ENCODE measurements at regions not wholly inside any gene's neighbourhood (a gene's known extent, or its start where the extent isn't known, plus 50 kb on each side); places are given as distances from the start of the nearest gene placed in this dataset.

DNA sequence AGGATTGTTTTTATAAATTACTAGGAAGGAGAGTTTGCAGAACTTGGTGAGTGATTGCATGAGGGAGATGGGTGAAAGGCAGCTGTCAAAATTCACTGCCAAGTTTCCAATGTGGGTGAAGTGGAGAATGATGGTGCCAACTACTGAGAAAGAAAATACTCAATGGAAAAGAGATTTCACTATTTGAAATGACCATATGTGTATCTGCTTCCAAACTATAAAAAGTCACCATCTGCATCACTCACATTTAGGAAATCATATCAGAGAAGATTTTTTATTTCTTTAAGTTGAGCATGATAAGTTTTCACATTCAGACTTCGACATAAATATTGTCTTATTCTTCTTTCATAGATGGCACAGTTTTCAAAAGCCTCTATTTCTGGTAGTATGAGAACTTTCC, 570.0 kb upstream of the DSEL start:
- H3K4me1 Mint-ChIP-seq = no peaks in the 10 kb centered on the region
- H3K4me3 Mint-ChIP-seq = no peak overlapping the region
- no peak overlapping the region for H3K27ac Mint-ChIP-seq
- H3K27me3 Mint-ChIP-seq = no peaks in the 10 kb centered on the region
- H3K9me3 Mint-ChIP-seq = no peaks in the 10 kb centered on the region
- ChIA-PET CTCF (no interaction called here), POLR2A (no interaction called here)
- DNase-seq = no peak
- no peaks in the 10 kb centered on the region for H3K36me3 Mint-ChIP-seq (ENCODE audit: low read depth)

DNA sequence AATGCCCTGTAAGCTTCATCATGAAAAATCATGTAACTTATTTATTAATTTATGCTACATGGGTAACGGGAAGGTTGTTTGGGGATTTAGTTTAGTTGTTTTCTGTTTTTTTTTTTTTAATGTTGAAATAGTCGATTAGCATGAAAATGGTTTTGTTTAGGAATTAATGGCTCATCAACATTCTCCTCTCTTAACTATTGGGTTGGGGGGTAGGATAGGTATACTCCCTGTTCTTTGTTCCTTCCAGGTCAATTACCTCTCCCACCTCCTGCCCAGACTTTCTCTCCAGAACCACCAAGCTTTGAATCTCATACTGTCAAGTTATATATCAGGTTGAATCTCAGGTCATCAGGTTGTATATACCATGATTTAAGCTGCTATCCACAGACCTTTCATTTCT, 568.7 kb upstream of the DSEL start:
- H3K27ac Mint-ChIP-seq = no peak overlapping the region
- H3K4me1 Mint-ChIP-seq = no peaks in the 10 kb centered on the region
- H3K9me3 Mint-ChIP-seq = no peaks in the 10 kb centered on the region
- DNase-seq = no peak
- H3K36me3 Mint-ChIP-seq (ENCODE audit: low read depth) = no peaks in the 10 kb centered on the region
- ChIA-PET CTCF (no interaction called here), POLR2A (no interaction called here)
- no peak overlapping the region for H3K4me3 Mint-ChIP-seq
- H3K27me3 Mint-ChIP-seq = no peaks in the 10 kb centered on the region

DNA sequence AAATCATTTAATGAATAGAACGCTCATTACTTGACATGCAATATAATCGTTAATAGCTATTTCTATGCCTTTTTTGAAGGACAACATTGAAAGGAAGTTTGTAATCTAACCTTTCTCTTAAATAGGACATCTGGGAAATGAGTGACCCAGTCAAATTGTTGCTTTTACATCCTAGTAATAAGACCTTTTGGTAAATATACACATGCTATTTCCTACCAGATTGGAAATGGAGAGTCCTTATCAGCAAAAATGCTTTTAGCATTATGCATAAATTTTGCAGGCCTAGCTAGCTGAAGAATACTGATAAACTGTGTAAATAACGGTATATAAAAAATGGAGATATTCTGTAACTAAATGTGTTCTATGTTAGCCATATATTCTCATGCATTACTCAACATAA, 567.3 kb upstream of the DSEL start:
- no peaks in the 10 kb centered on the region for H3K36me3 Mint-ChIP-seq (ENCODE audit: low read depth)

DNA sequence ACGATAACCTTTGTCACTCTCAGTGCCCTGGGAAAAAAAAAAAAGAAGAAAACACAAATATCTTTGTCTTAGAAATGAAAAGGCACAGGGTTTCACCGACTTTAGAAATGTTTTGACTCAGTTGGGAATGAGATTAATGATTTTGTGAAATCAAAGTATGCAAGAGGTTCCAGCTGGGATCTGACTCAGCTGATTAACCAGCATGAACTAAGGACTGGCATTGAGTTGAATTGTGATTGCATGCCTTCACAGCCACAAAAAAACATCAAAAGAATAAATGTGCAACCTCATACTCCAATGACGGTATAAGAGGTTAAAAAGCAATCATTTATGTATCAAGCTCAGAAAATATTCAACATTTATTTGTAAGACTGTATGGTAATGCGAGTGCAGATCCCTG, 566.6 kb upstream of the DSEL start:
- Mint-ChIP-seq H3K36me3 (ENCODE audit: low read depth) (no peaks in the 10 kb centered on the region), H3K27ac (no peak overlapping the region), H3K4me1 (no peaks in the 10 kb centered on the region), H3K27me3 (no peaks in the 10 kb centered on the region), H3K4me3 (no peak overlapping the region), H3K9me3 (no peaks in the 10 kb centered on the region)
- ChIA-PET POLR2A (no interaction called here), CTCF (no interaction called here)
- DNase-seq = no peak

More for the DNA sequence above, 567.3 kb upstream of the DSEL start:
- Mint-ChIP-seq H3K4me1 (no peaks in the 10 kb centered on the region), H3K9me3 (no peaks in the 10 kb centered on the region), H3K4me3 (no peak overlapping the region), H3K27ac (no peak overlapping the region), H3K27me3 (no peaks in the 10 kb centered on the region)
- POLR2A ChIA-PET = no interaction called here
- CTCF ChIA-PET = no interaction called here
- DNase-seq = no peak

DNA sequence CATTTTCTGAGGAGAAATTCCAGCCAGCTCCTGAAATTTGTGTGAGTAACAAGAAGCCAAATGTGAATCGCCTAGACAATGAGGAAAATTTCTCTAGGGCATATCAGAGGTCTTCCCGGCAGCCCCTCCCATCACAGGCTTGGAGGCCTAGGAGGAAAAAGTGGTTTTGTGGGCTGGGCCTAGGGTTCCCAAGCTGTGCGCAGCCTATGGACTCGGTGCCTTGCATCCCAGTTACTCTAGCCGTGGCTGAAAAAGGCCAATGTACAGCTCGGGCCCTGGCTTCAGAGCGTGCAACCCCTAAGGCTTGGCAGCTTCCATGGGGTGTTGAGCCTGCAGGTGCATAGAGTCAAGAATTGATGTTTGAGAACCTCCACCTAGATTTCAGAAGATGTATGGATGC, 556.2 kb upstream of the DSEL start:
- Mint-ChIP-seq H3K9me3 (no peaks in the 10 kb centered on the region), H3K27ac (no peak overlapping the region), H3K36me3 (ENCODE audit: low read depth) (no peaks in the 10 kb centered on the region), H3K4me3 (no peak overlapping the region), H3K27me3 (no peaks in the 10 kb centered on the region), H3K4me1 (no peaks in the 10 kb centered on the region)
- DNase-seq = no peak
- ChIA-PET POLR2A (no interaction called here), CTCF (no interaction called here)

DNA sequence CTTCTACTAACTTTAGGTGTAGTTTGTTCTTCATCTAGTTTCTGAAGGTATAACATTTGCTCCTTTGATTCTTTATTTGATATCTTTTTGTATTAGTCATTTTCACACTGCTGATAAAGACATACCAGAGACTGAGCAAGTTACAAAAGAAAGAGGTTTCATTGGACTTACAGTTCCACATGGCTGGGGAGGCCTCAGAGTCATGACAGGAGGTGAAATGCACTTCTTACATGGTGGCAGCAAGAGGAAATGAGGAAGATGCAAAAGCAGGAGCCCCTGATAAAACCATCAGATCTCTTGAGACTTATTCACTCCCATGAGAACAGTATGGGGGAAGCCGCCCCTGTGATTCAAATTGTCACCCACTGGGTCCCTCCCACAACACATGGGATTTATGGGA, 544.4 kb upstream of the DSEL start:
- Mint-ChIP-seq H3K27ac (no peak overlapping the region), H3K4me3 (no peak overlapping the region), H3K36me3 (ENCODE audit: low read depth) (no peaks in the 10 kb centered on the region), H3K9me3 (no peaks in the 10 kb centered on the region), H3K4me1 (no peaks in the 10 kb centered on the region), H3K27me3 (no peaks in the 10 kb centered on the region)
- CTCF ChIA-PET = no interaction called here
- POLR2A ChIA-PET = no interaction called here
- no peak for DNase-seq

DNA sequence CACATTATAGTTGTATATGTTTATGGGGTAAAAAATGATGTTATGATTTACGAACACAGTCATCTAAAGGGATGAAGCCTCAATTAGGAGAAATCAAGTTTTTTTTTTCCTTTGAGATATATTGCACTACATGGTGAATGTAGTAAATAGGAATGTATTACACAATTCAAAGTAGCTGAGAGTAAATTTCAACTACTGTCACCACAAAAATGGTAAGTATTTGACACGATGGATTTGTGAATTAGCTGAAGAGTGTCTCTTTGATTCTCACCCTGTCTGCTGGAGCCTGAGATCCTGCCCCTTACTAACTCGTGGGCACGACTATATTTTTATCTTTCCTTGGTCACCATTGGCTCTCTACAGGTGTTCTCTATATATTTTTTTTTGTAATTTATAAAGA, 540.4 kb upstream of the DSEL start:
- ChIA-PET POLR2A (no interaction called here), CTCF (no interaction called here)
- no peak overlapping the region for H3K27ac Mint-ChIP-seq
- H3K4me1 Mint-ChIP-seq = no peaks in the 10 kb centered on the region
- H3K9me3 Mint-ChIP-seq = no peaks in the 10 kb centered on the region
- DNase-seq = no peak
- no peaks in the 10 kb centered on the region for H3K27me3 Mint-ChIP-seq
- no peaks in the 10 kb centered on the region for H3K36me3 Mint-ChIP-seq (ENCODE audit: low read depth)
- H3K4me3 Mint-ChIP-seq = no peak overlapping the region

DNA sequence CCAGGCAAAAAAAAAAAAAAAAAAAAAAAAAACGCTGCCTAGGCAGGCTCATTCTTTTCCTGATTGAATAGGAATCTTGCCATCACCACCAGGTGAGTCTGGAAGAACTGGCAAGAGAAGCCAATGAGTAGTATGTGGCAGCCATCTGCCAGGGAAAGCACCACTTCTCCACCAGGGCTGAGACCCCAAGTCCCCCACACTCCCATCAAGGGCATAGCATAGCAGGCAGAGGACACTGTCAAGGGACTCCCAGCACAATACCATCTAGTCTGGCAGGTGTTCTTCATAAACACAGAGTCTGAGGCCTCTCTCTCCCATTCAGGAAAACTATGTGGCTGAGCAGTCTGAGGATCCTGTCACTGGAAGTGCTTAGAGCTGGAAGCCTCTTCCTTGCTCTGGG, 538.1 kb upstream of the DSEL start:
- no peak overlapping the region for H3K27ac Mint-ChIP-seq
- CTCF ChIA-PET = no interaction called here
- POLR2A ChIA-PET = no interaction called here

DNA sequence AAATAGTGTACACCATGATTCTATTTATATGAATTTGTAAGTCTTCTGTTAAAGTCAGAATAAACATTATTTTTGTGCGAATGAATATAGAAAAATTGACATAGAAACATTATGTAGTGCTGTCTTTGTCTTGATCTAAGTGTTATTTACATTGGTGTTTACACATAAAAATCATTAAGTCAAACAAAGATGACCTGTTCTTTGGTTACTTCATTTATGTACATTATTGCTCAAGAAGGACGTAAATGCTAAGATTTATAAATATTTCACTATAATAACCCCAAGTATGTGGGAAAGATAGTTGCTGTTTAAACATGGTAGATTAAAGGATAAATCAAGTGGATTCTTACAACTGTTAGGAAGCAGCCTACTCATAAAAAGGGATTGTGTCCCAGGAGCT, 536.8 kb upstream of the DSEL start:
- no peaks in the 10 kb centered on the region for H3K4me1 Mint-ChIP-seq
- CTCF ChIA-PET = no interaction called here
- POLR2A ChIA-PET = no interaction called here
- H3K27me3 Mint-ChIP-seq = no peaks in the 10 kb centered on the region
- no peaks in the 10 kb centered on the region for H3K9me3 Mint-ChIP-seq
- H3K27ac Mint-ChIP-seq = no peak overlapping the region
- H3K4me3 Mint-ChIP-seq = no peak overlapping the region
- no peaks in the 10 kb centered on the region for H3K36me3 Mint-ChIP-seq (ENCODE audit: low read depth)
- no peak for DNase-seq

More for the DNA sequence above, 538.1 kb upstream of the DSEL start:
- Mint-ChIP-seq H3K36me3 (ENCODE audit: low read depth) (no peaks in the 10 kb centered on the region), H3K9me3 (no peaks in the 10 kb centered on the region), H3K4me3 (no peak overlapping the region), H3K4me1 (no peaks in the 10 kb centered on the region), H3K27me3 (no peaks in the 10 kb centered on the region)
- no peak for DNase-seq

DNA sequence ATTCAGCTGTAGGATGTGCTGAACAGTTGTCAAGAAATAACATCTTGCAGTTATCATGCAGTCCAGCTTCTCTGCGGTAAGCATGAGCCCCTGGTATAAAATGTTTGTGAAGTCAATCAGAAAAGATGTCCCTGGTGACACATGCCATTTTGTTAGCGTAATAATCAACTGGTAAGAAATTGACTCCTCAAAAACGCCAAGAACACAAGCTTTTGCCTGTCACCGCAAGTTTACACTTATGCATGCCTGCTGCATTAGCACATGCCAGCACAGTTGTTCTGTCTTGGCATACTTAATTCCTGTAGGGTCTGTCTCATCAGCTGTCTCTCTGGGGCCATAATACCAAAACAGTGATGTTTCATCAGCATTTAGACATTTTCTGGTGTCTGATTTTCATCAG, 524.8 kb upstream of the DSEL start:
- no peaks in the 10 kb centered on the region for H3K4me1 Mint-ChIP-seq
- H3K27ac Mint-ChIP-seq = no peak overlapping the region
- no peaks in the 10 kb centered on the region for H3K36me3 Mint-ChIP-seq (ENCODE audit: low read depth)
- ChIA-PET CTCF (no interaction called here), POLR2A (no interaction called here)
- no peaks in the 10 kb centered on the region for H3K27me3 Mint-ChIP-seq
- no peak overlapping the region for H3K4me3 Mint-ChIP-seq
- H3K9me3 Mint-ChIP-seq = no peaks in the 10 kb centered on the region
- no peak for DNase-seq

DNA sequence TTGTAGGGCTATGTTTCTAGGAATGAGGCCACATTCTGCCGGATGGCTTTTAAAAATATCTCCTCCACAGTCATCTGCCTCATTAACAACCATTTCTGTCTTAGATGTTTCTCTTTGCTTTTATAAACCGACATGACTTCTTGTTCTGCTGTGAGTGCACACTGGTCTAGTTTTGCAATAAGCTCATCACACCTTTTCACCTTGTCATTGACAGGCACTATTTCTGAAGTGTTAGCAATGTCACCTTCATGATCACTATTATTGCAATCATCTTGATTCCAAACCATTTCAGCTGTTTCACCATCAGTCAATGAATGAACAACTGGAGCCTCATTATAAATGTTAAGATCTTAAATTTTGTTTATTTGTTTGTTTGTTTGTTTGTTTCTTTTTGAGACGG, 523.7 kb upstream of the DSEL start:
- H3K4me1 Mint-ChIP-seq = no peaks in the 10 kb centered on the region
- H3K27me3 Mint-ChIP-seq = no peaks in the 10 kb centered on the region
- no peak overlapping the region for H3K4me3 Mint-ChIP-seq
- H3K9me3 Mint-ChIP-seq = no peaks in the 10 kb centered on the region
- DNase-seq = no peak
- no peak overlapping the region for H3K27ac Mint-ChIP-seq
- H3K36me3 Mint-ChIP-seq (ENCODE audit: low read depth) = no peaks in the 10 kb centered on the region
- POLR2A ChIA-PET = no interaction called here
- CTCF ChIA-PET = no interaction called here

DNA sequence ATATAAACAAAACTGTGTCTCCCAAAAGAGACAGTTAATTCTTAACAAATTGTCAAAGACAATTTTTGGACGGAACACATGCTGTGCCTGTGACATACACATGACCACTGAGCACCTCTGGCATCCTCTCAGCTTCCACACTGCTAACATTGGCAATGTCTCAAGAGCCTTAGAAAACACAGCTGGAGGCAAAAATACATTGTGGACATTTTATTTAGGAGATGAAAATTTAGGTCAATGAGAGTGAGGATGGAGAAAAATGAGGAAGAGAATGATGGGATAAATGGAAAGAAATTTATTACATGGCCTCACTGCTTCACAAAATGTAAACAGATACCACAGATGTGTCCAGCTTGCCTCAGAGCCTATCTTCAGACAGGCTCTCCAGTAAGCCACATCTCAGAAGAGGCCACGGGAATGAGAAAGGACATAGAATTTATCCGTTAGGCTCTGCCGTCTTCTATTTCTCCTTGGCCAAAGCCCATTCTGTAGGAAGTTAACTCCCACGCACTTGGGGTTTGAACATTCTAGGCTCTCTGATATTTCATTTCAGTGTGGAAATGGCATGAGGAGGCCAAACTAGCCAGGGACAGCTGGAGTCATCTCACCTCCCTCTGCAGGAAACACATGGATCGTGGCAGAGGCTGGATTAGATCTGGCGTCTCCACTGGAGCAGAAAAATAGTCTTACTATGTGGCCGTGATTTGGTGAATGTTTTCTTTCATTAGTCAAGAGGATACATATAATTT, 519.4 kb upstream of the DSEL start:
- CTCF ChIA-PET = no interaction called here

DNA sequence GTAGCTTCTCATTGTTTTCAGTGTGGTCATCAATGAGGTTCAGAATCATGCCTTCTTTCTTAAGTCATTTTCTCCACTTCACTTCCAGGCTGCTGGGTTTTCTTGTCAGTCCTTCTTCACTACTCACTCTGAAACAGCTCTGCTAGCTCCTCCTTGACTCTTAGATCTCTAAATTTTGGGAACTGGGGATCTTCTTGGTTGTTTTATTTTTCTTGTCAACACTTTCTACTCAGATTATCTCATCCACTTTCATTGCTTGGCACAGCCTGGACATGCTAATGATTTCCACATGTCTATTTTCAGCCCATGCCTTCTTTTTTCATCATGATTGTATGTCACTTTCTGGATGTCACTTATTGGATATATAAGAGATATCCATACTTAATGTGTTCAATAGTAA, 517.8 kb upstream of the DSEL start:
- POLR2A ChIA-PET = no interaction called here

More for the DNA sequence above, 519.4 kb upstream of the DSEL start:
- Mint-ChIP-seq H3K4me3 (no peak overlapping the region), H3K27ac (no peak overlapping the region), H3K9me3 (no peaks in the 10 kb centered on the region), H3K4me1 (no peaks in the 10 kb centered on the region), H3K27me3 (no peaks in the 10 kb centered on the region), H3K36me3 (ENCODE audit: low read depth) (no peaks in the 10 kb centered on the region)
- DNase-seq = no peak
- POLR2A ChIA-PET = no interaction called here

DNA sequence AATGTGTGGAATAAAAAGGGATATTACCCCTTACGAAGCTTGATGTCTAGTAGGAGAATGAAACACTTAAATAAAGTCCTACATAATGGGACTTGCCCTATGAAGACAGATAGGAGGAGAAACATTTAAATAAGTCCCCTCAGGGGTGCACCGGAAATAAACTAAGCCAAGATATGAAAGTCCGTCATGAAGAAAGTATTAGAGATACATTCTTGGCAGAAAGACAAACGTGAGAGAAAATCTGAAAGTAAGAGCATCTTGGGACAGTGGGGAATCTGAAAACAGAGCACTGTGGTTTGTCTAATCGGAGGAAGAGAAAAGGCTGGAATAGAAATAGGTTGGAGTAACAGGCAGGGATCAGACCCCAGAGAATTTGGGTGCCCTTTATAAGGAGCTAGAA, 516.9 kb upstream of the DSEL start:
- Mint-ChIP-seq H3K9me3 (no peaks in the 10 kb centered on the region), H3K4me1 (no peaks in the 10 kb centered on the region), H3K36me3 (ENCODE audit: low read depth) (no peaks in the 10 kb centered on the region), H3K27ac (no peak overlapping the region), H3K4me3 (no peak overlapping the region), H3K27me3 (no peaks in the 10 kb centered on the region)
- ChIA-PET CTCF (no interaction called here), POLR2A (no interaction called here)
- DNase-seq = no peak

More for the DNA sequence above, 517.8 kb upstream of the DSEL start:
- H3K27ac Mint-ChIP-seq = no peak overlapping the region
- H3K4me1 Mint-ChIP-seq = no peaks in the 10 kb centered on the region
- H3K27me3 Mint-ChIP-seq = no peaks in the 10 kb centered on the region
- no peak overlapping the region for H3K4me3 Mint-ChIP-seq
- no peaks in the 10 kb centered on the region for H3K36me3 Mint-ChIP-seq (ENCODE audit: low read depth)
- no peaks in the 10 kb centered on the region for H3K9me3 Mint-ChIP-seq
- no peak for DNase-seq
- CTCF ChIA-PET = no interaction called here

DNA sequence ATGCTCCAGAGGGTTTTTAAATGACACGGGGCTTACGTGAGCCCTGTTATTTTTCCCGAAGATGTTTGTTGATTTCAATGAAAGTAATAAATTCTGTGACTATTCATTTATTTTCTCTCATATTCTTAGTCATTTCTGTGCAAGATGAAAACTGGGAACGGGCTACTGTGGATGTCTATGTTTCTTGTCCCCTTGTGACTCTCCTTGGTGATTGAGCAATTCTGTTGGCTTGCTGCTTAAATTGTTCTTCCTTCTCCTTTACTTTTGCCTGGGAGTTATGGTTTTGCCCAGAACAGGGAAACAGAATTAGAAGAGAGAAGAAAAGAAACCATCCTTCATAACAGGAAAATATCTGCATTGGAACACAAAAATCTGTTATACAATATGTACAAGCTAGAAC, 508.2 kb upstream of the DSEL start:
- ChIA-PET POLR2A (no interaction called here), CTCF (no interaction called here)
- Mint-ChIP-seq H3K27me3 (no peaks in the 10 kb centered on the region), H3K9me3 (no peaks in the 10 kb centered on the region), H3K27ac (no peak overlapping the region), H3K36me3 (ENCODE audit: low read depth) (no peaks in the 10 kb centered on the region), H3K4me3 (no peak overlapping the region), H3K4me1 (no peaks in the 10 kb centered on the region)
- no peak for DNase-seq
